ENCODE measurements at regions not wholly inside any gene's neighbourhood (a gene's known extent, or its start where the extent isn't known, plus 50 kb on each side); places are given as distances from the start of the nearest gene placed in this dataset.
"Not testable (repeated sequence)": the region's sequence is repeated elsewhere in the genome, so short reads cannot be mapped to it uniquely, and the experiment has no call there.

DNA sequence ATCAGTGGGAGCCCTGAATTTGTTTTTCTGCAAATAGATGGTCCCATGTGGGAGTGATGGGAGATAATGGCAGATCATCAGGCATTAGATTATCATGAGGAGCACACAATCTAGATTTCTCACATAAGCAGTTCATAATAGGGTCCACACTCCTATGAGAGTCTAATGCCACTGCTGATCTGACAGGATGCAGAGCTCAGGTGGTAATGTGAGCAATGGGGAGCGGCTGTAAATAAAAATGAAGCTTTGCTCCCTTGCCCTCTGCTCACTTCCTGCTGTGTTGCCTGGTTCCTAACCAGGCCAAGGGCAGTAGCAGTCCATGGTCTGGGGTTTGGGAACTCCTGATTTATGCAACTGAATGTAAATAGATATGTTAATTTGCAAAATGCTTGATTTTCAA, 538.6 kb downstream of the TRAM1L1 start:
- no peaks in the 10 kb centered on the region for H3K27me3 ChIP-seq
- no peak for DNase-seq
- no peak overlapping the region for H3K4me3 ChIP-seq
- H3K36me3 ChIP-seq = no peaks in the 10 kb centered on the region
- intact Hi-C loops (cut with DNase I) = no loop called here
- peaks cover 0 to 2% of the 10 kb centered on the region in 2 donors for H3K9me3 ChIP-seq
- ATAC-seq = no peak
- no peak overlapping the region for H3K27ac ChIP-seq
- TF ChIP-seq, protein P1, sequence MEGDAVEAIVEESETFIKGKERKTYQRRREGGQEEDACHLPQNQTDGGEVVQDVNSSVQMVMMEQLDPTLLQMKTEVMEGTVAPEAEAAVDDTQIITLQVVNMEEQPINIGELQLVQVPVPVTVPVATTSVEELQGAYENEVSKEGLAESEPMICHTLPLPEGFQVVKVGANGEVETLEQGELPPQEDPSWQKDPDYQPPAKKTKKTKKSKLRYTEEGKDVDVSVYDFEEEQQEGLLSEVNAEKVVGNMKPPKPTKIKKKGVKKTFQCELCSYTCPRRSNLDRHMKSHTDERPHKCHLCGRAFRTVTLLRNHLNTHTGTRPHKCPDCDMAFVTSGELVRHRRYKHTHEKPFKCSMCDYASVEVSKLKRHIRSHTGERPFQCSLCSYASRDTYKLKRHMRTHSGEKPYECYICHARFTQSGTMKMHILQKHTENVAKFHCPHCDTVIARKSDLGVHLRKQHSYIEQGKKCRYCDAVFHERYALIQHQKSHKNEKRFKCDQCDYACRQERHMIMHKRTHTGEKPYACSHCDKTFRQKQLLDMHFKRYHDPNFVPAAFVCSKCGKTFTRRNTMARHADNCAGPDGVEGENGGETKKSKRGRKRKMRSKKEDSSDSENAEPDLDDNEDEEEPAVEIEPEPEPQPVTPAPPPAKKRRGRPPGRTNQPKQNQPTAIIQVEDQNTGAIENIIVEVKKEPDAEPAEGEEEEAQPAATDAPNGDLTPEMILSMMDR (IDR thresholded peaks at IDR 0.05) = no peak
- H3K4me1 ChIP-seq = no peaks in the 10 kb centered on the region

DNA sequence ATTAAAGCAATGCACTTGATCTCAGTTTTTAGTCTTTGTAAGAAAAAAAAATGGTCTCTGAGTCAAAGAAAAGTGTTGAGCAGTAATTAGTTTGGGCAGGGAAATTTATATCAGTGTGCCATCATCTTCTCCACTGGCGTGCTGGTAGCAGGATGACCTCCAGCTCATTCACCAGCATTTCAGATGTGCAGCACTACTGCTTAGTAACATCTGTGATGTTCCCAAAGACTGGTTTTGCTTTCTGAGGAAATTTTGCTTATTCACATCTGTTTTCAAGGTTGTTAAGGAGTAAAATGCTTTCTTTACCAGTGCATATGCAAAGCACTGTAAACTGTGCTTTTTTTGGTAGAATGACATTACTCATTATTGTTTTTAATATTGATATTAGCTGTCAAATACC, 540.4 kb downstream of the TRAM1L1 start:
- Histone ChIP-seq H3K4me3 (no peak overlapping the region), H3K27ac (no peak overlapping the region), H3K27me3 (no peaks in the 10 kb centered on the region), H3K36me3 (no peaks in the 10 kb centered on the region), H3K4me1 (no peaks in the 10 kb centered on the region), H3K9me3 (peaks cover 0 to 2% of the 10 kb centered on the region in 2 donors)
- no peak for DNase-seq
- intact Hi-C loops (cut with DNase I) = no loop called here
- no peak for ATAC-seq
- TF ChIP-seq, protein P1 (IDR thresholded peaks at IDR 0.05) = no peak

DNA sequence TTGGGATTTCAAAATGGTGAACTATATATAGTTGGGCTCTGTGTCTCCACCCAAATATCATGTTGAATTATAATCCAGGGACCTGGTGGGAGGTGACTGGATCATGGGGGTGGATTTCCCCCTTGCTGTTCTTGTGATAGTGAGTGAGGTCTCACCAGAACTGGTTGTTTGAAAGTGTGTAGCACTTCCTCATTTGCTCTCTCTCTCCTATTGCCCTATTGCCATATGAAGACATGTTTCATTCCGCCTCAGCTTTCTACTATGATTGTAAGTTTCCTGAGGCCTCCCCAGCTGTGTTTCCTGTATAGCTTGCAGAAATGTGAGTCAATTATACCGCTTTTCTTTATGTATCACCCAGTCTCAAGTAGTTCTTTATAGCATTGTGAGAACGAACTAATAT, 545.6 kb downstream of the TRAM1L1 start:
- no peaks in the 10 kb centered on the region for H3K36me3 ChIP-seq
- H3K9me3 ChIP-seq = no peaks in the 10 kb centered on the region
- H3K27ac ChIP-seq = no peak overlapping the region
- no peaks in the 10 kb centered on the region for H3K4me1 ChIP-seq
- H3K27me3 ChIP-seq = no peaks in the 10 kb centered on the region
- DNase-seq (no peak), ATAC-seq (no peak)
- H3K4me3 ChIP-seq = no peak overlapping the region
- intact Hi-C loops (cut with DNase I) = no loop called here
- TF ChIP-seq, protein P1 (IDR thresholded peaks at IDR 0.05) = no peak

DNA sequence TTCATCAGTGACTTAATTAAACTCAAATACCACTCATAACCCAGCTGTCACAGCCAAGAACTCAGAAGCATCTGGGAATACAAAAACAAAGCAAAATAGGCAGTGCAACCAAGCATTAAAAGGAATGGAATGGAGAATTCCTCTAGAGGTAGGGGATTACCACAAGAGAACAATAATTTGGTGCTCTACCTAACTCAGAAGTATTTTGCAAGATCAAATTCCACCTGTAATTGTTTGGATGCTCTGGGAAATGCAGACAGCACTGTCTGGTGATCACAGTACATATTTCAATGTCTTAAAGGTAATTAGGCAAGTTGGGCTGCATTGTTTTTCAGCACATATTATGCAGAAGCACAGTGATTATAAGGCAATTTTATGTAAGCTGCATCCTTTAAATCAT, 547.5 kb downstream of the TRAM1L1 start:
- TF ChIP-seq, protein P1 (IDR thresholded peaks at IDR 0.05) = no peak
- Histone ChIP-seq H3K9me3 (no peaks in the 10 kb centered on the region), H3K4me1 (no peaks in the 10 kb centered on the region), H3K27ac (no peak overlapping the region), H3K4me3 (no peak overlapping the region), H3K36me3 (no peaks in the 10 kb centered on the region), H3K27me3 (no peaks in the 10 kb centered on the region)
- no peak for ATAC-seq
- no peak for DNase-seq
- intact Hi-C loops (cut with DNase I) = no loop called here

DNA sequence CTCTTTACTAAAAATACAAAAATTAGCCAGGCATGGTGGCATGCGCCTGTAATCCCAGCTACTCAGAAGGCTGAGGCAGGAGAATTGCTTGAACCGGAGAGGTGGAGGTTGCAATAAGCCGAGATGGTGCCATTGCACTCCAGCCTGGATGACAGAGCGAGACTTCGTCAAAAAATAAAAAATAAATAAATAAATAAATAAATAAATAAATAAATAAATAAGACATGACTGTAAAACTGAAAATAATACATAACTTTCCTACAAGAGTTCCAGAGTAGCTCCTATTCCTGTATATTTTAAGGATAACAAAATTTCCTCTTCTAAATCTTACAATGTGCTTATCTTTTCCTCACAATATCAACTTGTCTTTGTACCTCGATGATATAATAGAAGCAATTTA, 549.4 kb downstream of the TRAM1L1 start:
- ATAC-seq; H3K27ac ChIP-seq; H3K27me3 ChIP-seq; DNase-seq; H3K9me3 ChIP-seq; H3K4me1 ChIP-seq; intact Hi-C loops (cut with DNase I); H3K36me3 ChIP-seq; H3K4me3 ChIP-seq: not testable (repeated sequence)

DNA sequence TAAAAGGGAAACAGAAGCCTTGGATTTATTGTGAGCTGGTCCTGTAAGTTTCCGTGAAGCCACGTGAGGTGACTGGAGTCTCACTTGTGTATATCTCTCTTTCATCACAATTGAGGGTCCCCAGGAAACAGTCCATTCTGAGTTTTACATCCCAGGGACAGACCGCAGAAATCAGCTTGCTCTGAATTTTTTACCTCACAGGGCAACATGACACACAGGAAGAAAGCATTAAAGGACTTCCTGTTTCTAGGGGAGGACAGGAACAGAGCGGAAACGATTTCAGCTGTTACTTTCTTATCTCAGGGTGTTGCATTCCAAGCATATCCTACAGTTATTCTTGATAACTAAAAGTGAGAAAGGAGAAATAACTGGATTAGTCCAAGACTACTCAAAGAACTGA, 553.5 kb downstream of the TRAM1L1 start:
- Histone ChIP-seq H3K27me3 (no peaks in the 10 kb centered on the region), H3K9me3 (no peaks in the 10 kb centered on the region), H3K4me1 (no peaks in the 10 kb centered on the region), H3K4me3 (no peak overlapping the region), H3K27ac (no peak overlapping the region), H3K36me3 (no peaks in the 10 kb centered on the region)
- intact Hi-C loops (cut with DNase I) = no loop called here
- TF ChIP-seq, protein P1 (IDR thresholded peaks at IDR 0.05) = no peak
- DNase-seq (no peak), ATAC-seq (no peak)

Measured in left lung (tissue), 4 donors.